Neural crest cell (in vitro differentiated cells): ENCODE measurements at regions not wholly inside any gene's neighbourhood (a gene's known extent, or its start where the extent isn't known, plus 50 kb on each side); places are given as distances from the start of the nearest gene placed in this dataset.

Experiments
- DNase-seq: peaks from one replicate; pipeline ENCODE4 v3.0.0; 2021; ENCODE audit warnings: low read depth, mixed read lengths, low spot score
- H3K27ac Mint-ChIP-seq: one replicate; pipeline ENCODE4 v1.8.0; 2021; ENCODE audit warnings: mild to moderate bottlenecking, mixed read lengths; ENCODE audit not compliant: unreplicated experiment
- H3K27me3 Mint-ChIP-seq: 2 replicates; pipeline ENCODE4 v1.8.0; 2021; ENCODE audit warnings: low read depth, mild to moderate bottlenecking, mixed read lengths
- H3K36me3 Mint-ChIP-seq: 2 replicates; pipeline ENCODE4 v1.8.0; 2021; ENCODE audit warnings: low read depth, mild to moderate bottlenecking, mixed read lengths
- H3K4me1 Mint-ChIP-seq: 2 replicates; pipeline ENCODE4 v1.8.0; 2021; ENCODE audit warnings: mixed read lengths
- H3K4me3 Mint-ChIP-seq: one replicate; pipeline ENCODE4 v1.8.0; 2021; ENCODE audit warnings: mild to moderate bottlenecking, mixed read lengths
- H3K9me3 Mint-ChIP-seq: 2 replicates; pipeline ENCODE4 v1.8.0; 2021; ENCODE audit warnings: mixed read lengths
- TF ChIP-seq, protein P1 (sequence below): fragments of 200-600 bp; sonication (generic); conservative IDR thresholded peaks from 2 replicates; pipeline ENCODE4 v1.5.0; 2021; ENCODE audit warnings: antibody characterized with exemption, mild to moderate bottlenecking

GRCh38 chr1:222107975-222108374 lies 366.1 kb upstream of the DUSP10 start:
- Mint-ChIP-seq H3K4me3 (no peak overlapping the region), H3K27me3 (peaks cover 1% of the 10 kb centered on the region), H3K27ac (no peak overlapping the region), H3K9me3 (peaks cover 4% of the 10 kb centered on the region), H3K4me1 (peaks cover 20% of the 10 kb centered on the region), H3K36me3 (no peaks in the 10 kb centered on the region)
- TF ChIP-seq, protein P1, sequence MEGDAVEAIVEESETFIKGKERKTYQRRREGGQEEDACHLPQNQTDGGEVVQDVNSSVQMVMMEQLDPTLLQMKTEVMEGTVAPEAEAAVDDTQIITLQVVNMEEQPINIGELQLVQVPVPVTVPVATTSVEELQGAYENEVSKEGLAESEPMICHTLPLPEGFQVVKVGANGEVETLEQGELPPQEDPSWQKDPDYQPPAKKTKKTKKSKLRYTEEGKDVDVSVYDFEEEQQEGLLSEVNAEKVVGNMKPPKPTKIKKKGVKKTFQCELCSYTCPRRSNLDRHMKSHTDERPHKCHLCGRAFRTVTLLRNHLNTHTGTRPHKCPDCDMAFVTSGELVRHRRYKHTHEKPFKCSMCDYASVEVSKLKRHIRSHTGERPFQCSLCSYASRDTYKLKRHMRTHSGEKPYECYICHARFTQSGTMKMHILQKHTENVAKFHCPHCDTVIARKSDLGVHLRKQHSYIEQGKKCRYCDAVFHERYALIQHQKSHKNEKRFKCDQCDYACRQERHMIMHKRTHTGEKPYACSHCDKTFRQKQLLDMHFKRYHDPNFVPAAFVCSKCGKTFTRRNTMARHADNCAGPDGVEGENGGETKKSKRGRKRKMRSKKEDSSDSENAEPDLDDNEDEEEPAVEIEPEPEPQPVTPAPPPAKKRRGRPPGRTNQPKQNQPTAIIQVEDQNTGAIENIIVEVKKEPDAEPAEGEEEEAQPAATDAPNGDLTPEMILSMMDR = no peak
- no peak for DNase-seq

DNA sequence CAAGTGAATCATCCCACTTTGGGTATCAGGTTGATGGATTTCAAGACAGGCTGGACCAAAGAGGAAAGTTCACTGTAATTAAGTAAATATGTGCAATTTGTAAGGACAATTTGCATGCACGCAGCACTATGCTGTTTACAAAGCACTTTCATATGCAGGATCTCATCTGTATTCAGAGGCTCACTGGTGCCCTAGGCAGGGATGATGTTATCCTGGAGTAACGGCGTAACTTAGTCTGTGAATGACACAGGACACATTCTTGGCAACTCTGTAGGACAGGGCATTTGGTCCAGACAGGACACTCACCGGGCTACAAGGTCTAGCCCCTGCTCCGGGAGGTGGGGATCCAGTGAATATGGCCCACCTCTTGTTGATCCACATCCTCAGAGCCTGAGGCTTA lies 365.4 kb upstream of the DUSP10 start:
- Mint-ChIP-seq H3K36me3 (no peaks in the 10 kb centered on the region), H3K27me3 (no peaks in the 10 kb centered on the region), H3K9me3 (peaks cover 3% of the 10 kb centered on the region), H3K4me1 (peaks cover 20% of the 10 kb centered on the region), H3K4me3 (no peak overlapping the region), H3K27ac (no peak overlapping the region)
- TF ChIP-seq, protein P1 = no peak
- no peak for DNase-seq

GRCh38 chr1:222106377-222106776 lies 364.5 kb upstream of the DUSP10 start:
- Mint-ChIP-seq H3K36me3 (no peaks in the 10 kb centered on the region), H3K27ac (no peak overlapping the region), H3K27me3 (no peaks in the 10 kb centered on the region), H3K4me1 (peaks cover 20% of the 10 kb centered on the region), H3K9me3 (peaks cover 3% of the 10 kb centered on the region), H3K4me3 (no peak overlapping the region)
- DNase-seq = no peak
- TF ChIP-seq, protein P1 = no peak

- TF ChIP-seq, protein P1 = no peak
- Mint-ChIP-seq H3K9me3 (peaks cover 3% of the 10 kb centered on the region), H3K27me3 (no peaks in the 10 kb centered on the region), H3K4me1 (peaks cover 20% of the 10 kb centered on the region), H3K27ac (no peak overlapping the region), H3K4me3 (no peak overlapping the region), H3K36me3 (no peaks in the 10 kb centered on the region)
- no peak for DNase-seq
These were observed 364.0 kb upstream of the DUSP10 start for GRCh38 chr1:222105861-222106260.

GRCh38 chr1:222105393-222105737 lies 363.5 kb upstream of the DUSP10 start:
- H3K27me3 Mint-ChIP-seq = no peaks in the 10 kb centered on the region
- no peak overlapping the region for H3K27ac Mint-ChIP-seq
- DNase-seq = no peak
- TF ChIP-seq, protein P1 = no peak
- H3K9me3 Mint-ChIP-seq = no peaks in the 10 kb centered on the region
- no peak overlapping the region for H3K4me3 Mint-ChIP-seq
- H3K36me3 Mint-ChIP-seq = no peaks in the 10 kb centered on the region
- H3K4me1 Mint-ChIP-seq = peaks cover 24% of the 10 kb centered on the region
